ENCODE measurements at regions not wholly inside any gene's neighbourhood (a gene's known extent, or its start where the extent isn't known, plus 50 kb on each side); places are given as distances from the start of the nearest gene placed in this dataset.

GRCh38 chr6:163970846-163971564, 556.5 kb downstream of the QKI start:
- TF ChIP-seq TCF7 (IDR thresholded peaks at IDR 0.05; ENCODE audit: low read depth), result no peak
- TF ChIP-seq SATB2 (CRISPR knock-in tag; IDR thresholded peaks at IDR 0.05), result no peak
- no peak for TF ChIP-seq REL (CRISPR knock-in tag; conservative IDR thresholded peaks at IDR 0.05)
- no peak for TF ChIP-seq ZNF512B (CRISPR knock-in tag; IDR thresholded peaks at IDR 0.05; ENCODE audit: borderline replicate concordance)
- TF ChIP-seq PAF1 (CRISPR knock-in tag; IDR thresholded peaks at IDR 0.05), result no peak
- no peak for TF ChIP-seq ZSCAN9 (CRISPR knock-in tag; IDR thresholded peaks at IDR 0.05; ENCODE audit: borderline replicate concordance)
- no peak for TF ChIP-seq FIP1L1 (IDR thresholded peaks at IDR 0.05; ENCODE audit: borderline replicate concordance, insufficient read depth, low read depth, low read length)
- 44% methylated on average over 13 of the region's 13 CpGs for WGBS (ENCODE audit: low lambda C conversion rate)
- ChIA-PET CTCF (ENCODE audit: low intra/inter-chr PET ratio, low total read pairs) (no interaction called here), POLR2A (no interaction called here)
- FAIRE-seq, result no peak
- no peaks in the 10 kb centered on the region for H3K9me3 ChIP-seq (ENCODE audit: low read length)
- intact Hi-C loops (cut with micrococcal nuclease; ENCODE audit: unreplicated experiment) (no loop called here), in situ Hi-C loops (cut with HindIII; ENCODE audit: extremely low pct_ligation_motif_present, low pct_unique_long_range_greater_than_20kb) (no loop called here)
- no peak overlapping the region for H3K9ac ChIP-seq (ENCODE audit: insufficient read depth, low read depth, low read length)
- no peak overlapping the region for H3K4me2 ChIP-seq (ENCODE audit: low read depth, low read length)
- no peaks in the 10 kb centered on the region for H4K20me1 ChIP-seq (ENCODE audit: insufficient read depth, low read length)
- no peaks in the 10 kb centered on the region for H3K4me1 ChIP-seq (ENCODE audit: insufficient read depth, low read length)
- H3K27me3 ChIP-seq (ENCODE audit: control insufficient read depth in 1 of 2, insufficient read depth in 2 of 2, low read length in 2 of 2), result peaks cover 0 to 12% of the 10 kb centered on the region in 2 experiments; a peak in 1 of 5 replicates
- BruUV-seq (replicated peaks), result no TSS peak
- no peak overlapping the region for H2AFZ ChIP-seq (ENCODE audit: low read length)
- H3K36me3 ChIP-seq (replicated peaks in 1 of 2; ENCODE audit: control insufficient read depth in 1 of 2, insufficient read depth in 2 of 2, low read length in 2 of 2), result no peaks in the 10 kb centered on the region
- H3K27ac ChIP-seq (ENCODE audit: extremely low read length, insufficient read depth, low read length), result no peak overlapping the region
- no peaks in the 10 kb centered on the region for H3K79me2 ChIP-seq (ENCODE audit: insufficient read depth, low read length)
- H3K4me3 ChIP-seq (replicated peaks in 1 of 3; ENCODE audit: insufficient read depth in 1 of 3, low read depth in 2 of 3, low read length in 3 of 3), result no peak overlapping the region
- no peak for DNase-seq (ENCODE audit: low spot score)
- no peak for ATAC-seq

Measured in HepG2 (cell line).